ENCODE measurements at regions not wholly inside any gene's neighbourhood (a gene's known extent, or its start where the extent isn't known, plus 50 kb on each side); places are given as distances from the start of the nearest gene placed in this dataset.

GRCh38 chr12:127192391-127192790, 1074.6 kb upstream of the TMEM132C start:
- no peak for DNase-seq (ENCODE audit: low read depth)

- DNase-seq (ENCODE audit: low read depth), result no peak
Measured at GRCh38 chr12:127193341-127193740, 1073.6 kb upstream of the TMEM132C start.

- DNase-seq (ENCODE audit: low read depth), result peak; percentile 27
Measured at GRCh38 chr12:127194176-127194575, 1072.8 kb upstream of the TMEM132C start.

- no peak for DNase-seq (ENCODE audit: low read depth)
Measured at GRCh38 chr12:127205781-127206555, 1061.0 kb upstream of the TMEM132C start.

- no peak for DNase-seq (ENCODE audit: low read depth)
Measured at GRCh38 chr12:127209318-127209717, 1057.7 kb upstream of the TMEM132C start.

GRCh38 chr12:127214186-127214585, 1052.8 kb upstream of the TMEM132C start:
- DNase-seq (ENCODE audit: low read depth), result no peak

- DNase-seq (ENCODE audit: low read depth), result no peak
Measured at GRCh38 chr12:127223011-127223410, 1044.0 kb upstream of the TMEM132C start.

GRCh38 chr12:127223731-127224130, 1043.2 kb upstream of the TMEM132C start:
- no peak for DNase-seq (ENCODE audit: low read depth)

- peak; percentile 96 for DNase-seq (ENCODE audit: low read depth)
Measured at GRCh38 chr12:127230843-127231260, 1036.1 kb upstream of the TMEM132C start.

- DNase-seq (ENCODE audit: low read depth), result no peak
Measured at GRCh38 chr12:127231371-127231770, 1035.6 kb upstream of the TMEM132C start.

- DNase-seq (ENCODE audit: low read depth), result no peak
Measured at GRCh38 chr12:127233016-127233415, 1034.0 kb upstream of the TMEM132C start.

- no peak for DNase-seq (ENCODE audit: low read depth)
Measured at GRCh38 chr12:127235761-127236160, 1031.2 kb upstream of the TMEM132C start.

- DNase-seq (ENCODE audit: low read depth), result no peak
Measured at GRCh38 chr12:127236491-127236890, 1030.5 kb upstream of the TMEM132C start.

GRCh38 chr12:127237151-127237550, 1029.8 kb upstream of the TMEM132C start:
- DNase-seq (ENCODE audit: low read depth), result no peak

GRCh38 chr12:127238107-127238506, 1028.9 kb upstream of the TMEM132C start:
- no peak for DNase-seq (ENCODE audit: low read depth)

- no peak for DNase-seq (ENCODE audit: low read depth)
Measured at GRCh38 chr12:127239781-127240180, 1027.2 kb upstream of the TMEM132C start.

- DNase-seq (ENCODE audit: low read depth), result no peak
Measured at GRCh38 chr12:127240249-127240929, 1026.6 kb upstream of the TMEM132C start.

GRCh38 chr12:127241072-127241817, 1025.7 kb upstream of the TMEM132C start:
- DNase-seq (ENCODE audit: low read depth), result peak; percentile 55

- peak; percentile 55 for DNase-seq (ENCODE audit: low read depth)
Measured at GRCh38 chr12:127245009-127245408, 1022.0 kb upstream of the TMEM132C start.

- DNase-seq (ENCODE audit: low read depth), result peak; percentile 77
Measured at GRCh38 chr12:127245437-127245836, 1021.5 kb upstream of the TMEM132C start.

- no peak for DNase-seq (ENCODE audit: low read depth)
Measured at GRCh38 chr12:127247937-127248336, 1019.0 kb upstream of the TMEM132C start.

- no peak for DNase-seq (ENCODE audit: low read depth)
Measured at GRCh38 chr12:127249428-127249827, 1017.5 kb upstream of the TMEM132C start.
